Spinal cord (tissue), 9 donors: ENCODE measurements at regions not wholly inside any gene's neighbourhood (a gene's known extent, or its start where the extent isn't known, plus 50 kb on each side); places are given as distances from the start of the nearest gene placed in this dataset.

Experiments used
- DNase-seq, 6 donors: peaks; one replicate each; pipeline versions ENCODE4 v3.0.0 to v3.0.0-alpha.2; 2013 to 2015; ENCODE audit warnings: low spot score in 6 of 6, low read depth in 4 of 6
- H3K27ac ChIP-seq: one replicate; pipeline ENCODE4 v1.5.1; 2013; ENCODE audit warnings: low read depth, low read length, control low read depth
- H3K27me3 ChIP-seq: one replicate; pipeline ENCODE4 v1.6.1; 2013; ENCODE audit warnings: low read length; ENCODE audit not compliant: control insufficient read depth, insufficient read depth
- H3K36me3 ChIP-seq: one replicate; pipeline ENCODE4 v1.6.1; 2013; ENCODE audit warnings: low read length; ENCODE audit not compliant: control insufficient read depth, insufficient read depth
- H3K4me1 ChIP-seq: one replicate; pipeline ENCODE4 v1.6.1; 2013; ENCODE audit warnings: low read length; ENCODE audit not compliant: control insufficient read depth, insufficient read depth
- H3K4me3 ChIP-seq: one replicate; pipeline ENCODE4 v1.5.1; 2013; ENCODE audit warnings: low read depth, low read length, control low read depth
- H3K9me3 ChIP-seq: one replicate; pipeline ENCODE4 v1.6.1; 2013; ENCODE audit warnings: low read length; ENCODE audit not compliant: control insufficient read depth, insufficient read depth
- WGBS: methylation state at CpG from one replicate; pipeline ENCODE4 v1.1.5; 2013; ENCODE audit warnings: missing lambda C conversion rate; ENCODE audit not compliant: insufficient coverage; 5-methylcytosine and 5-hydroxymethylcytosine counted together
- donor health status: healthy.

GRCh38 chr11:95655536-95655935 lies 134.0 kb downstream of the FAM76B start:
- Histone ChIP-seq H3K27me3 (no peaks in the 10 kb centered on the region), H3K27ac (no peak overlapping the region), H3K9me3 (no peaks in the 10 kb centered on the region), H3K4me3 (no peak overlapping the region), H3K4me1 (no peaks in the 10 kb centered on the region), H3K36me3 (no peaks in the 10 kb centered on the region)
- no CpG with 5 or more reads among the region's 1 CpG for WGBS
- DNase-seq: peak in 3 of 6 donors; percentile 20 to 62 (median 39)

GRCh38 chr11:95653680-95654079 lies 135.9 kb downstream of the FAM76B start:
- Histone ChIP-seq H3K27me3 (no peaks in the 10 kb centered on the region), H3K27ac (no peak overlapping the region), H3K4me3 (no peak overlapping the region), H3K36me3 (no peaks in the 10 kb centered on the region), H3K4me1 (no peaks in the 10 kb centered on the region), H3K9me3 (no peaks in the 10 kb centered on the region)
- 83% methylated on average over 1 of the region's 1 CpG for WGBS
- no peak for DNase-seq

DNA sequence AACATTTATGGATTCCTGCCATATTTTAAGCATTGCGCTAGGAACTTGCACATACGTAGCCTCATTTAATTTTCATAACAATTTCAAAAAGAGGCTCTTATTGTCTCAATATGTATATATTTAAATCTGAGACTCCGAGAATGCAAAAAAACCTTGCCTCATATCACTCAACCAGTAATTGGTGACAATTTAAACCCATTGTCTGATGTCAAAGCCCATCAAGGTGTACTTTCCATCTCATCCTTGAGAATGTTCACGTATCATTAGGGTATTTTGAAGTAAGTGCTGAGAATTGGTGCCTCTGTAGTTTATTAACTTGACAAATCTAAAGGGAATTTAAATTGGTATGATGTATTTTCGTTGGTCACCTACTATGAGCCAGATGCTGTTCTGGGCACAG lies 136.5 kb downstream of the FAM76B start:
- H3K27me3 ChIP-seq: no peaks in the 10 kb centered on the region
- H3K4me1 ChIP-seq: no peaks in the 10 kb centered on the region
- no peak overlapping the region for H3K4me3 ChIP-seq
- H3K36me3 ChIP-seq: no peaks in the 10 kb centered on the region
- WGBS: no CpG with 5 or more reads among the region's 5 CpGs
- no peak overlapping the region for H3K27ac ChIP-seq
- no peaks in the 10 kb centered on the region for H3K9me3 ChIP-seq
- no peak for DNase-seq

GRCh38 chr11:95652002-95652472 lies 137.5 kb downstream of the FAM76B start:
- Histone ChIP-seq H3K4me1 (no peaks in the 10 kb centered on the region), H3K4me3 (no peak overlapping the region), H3K9me3 (no peaks in the 10 kb centered on the region), H3K27ac (no peak overlapping the region), H3K36me3 (no peaks in the 10 kb centered on the region), H3K27me3 (no peaks in the 10 kb centered on the region)
- DNase-seq: peak in 1 of 6 donors; percentile 43
- WGBS: 71% methylated on average over 1 of the region's 3 CpGs

DNA sequence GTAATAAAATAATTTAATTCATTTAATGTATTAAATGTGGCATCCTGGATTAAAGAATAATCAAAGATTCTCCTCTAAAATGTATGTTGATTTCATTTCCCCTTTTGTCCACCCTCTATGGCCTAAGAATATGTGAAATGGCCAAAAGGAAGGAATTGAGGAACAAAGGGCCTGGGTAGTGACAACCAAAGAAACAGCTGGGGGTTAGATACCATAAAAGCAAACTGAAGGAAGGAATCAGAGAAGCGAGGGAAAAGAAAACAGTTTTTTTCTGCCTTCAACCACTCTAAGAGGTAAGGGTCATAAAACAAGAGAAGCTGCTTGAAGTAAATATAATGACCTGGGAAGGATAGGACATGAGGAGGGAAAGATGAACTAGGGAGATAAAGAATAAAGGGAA lies 139.3 kb downstream of the FAM76B start:
- no peaks in the 10 kb centered on the region for H3K9me3 ChIP-seq
- H3K4me3 ChIP-seq: no peak overlapping the region
- no peaks in the 10 kb centered on the region for H3K4me1 ChIP-seq
- H3K27ac ChIP-seq: no peak overlapping the region
- no peak for DNase-seq
- H3K36me3 ChIP-seq: no peaks in the 10 kb centered on the region
- no peaks in the 10 kb centered on the region for H3K27me3 ChIP-seq
- no CpG with 5 or more reads among the region's 1 CpG for WGBS

DNA sequence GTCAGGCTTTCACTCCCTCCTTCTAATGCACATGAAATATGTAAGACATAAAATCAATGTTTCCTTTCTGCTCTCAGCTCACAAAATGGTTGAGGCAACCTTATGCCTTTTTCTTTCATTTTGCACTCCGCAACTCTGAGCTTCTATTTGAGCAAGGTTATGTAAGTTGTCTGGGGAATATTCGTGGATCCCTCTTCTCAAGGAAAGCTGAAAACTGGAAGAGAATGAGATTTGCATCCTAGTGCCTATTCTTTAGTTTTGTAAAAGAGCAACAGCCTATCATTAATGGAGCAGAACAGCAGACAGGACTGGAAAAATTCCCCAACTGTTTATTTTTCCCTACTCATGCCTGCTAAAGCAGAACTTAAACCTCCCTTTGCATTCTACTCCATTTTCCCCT lies 141.7 kb downstream of the FAM76B start:
- no peaks in the 10 kb centered on the region for H3K36me3 ChIP-seq
- no peaks in the 10 kb centered on the region for H3K9me3 ChIP-seq
- whole genome bisulfite sequencing: no CpG with 5 or more reads among the region's 2 CpGs
- H3K27ac ChIP-seq: no peak overlapping the region
- no peaks in the 10 kb centered on the region for H3K4me1 ChIP-seq
- DNase-seq: peak in 1 of 6 donors; percentile 28
- no peak overlapping the region for H3K4me3 ChIP-seq
- H3K27me3 ChIP-seq: no peaks in the 10 kb centered on the region

DNA sequence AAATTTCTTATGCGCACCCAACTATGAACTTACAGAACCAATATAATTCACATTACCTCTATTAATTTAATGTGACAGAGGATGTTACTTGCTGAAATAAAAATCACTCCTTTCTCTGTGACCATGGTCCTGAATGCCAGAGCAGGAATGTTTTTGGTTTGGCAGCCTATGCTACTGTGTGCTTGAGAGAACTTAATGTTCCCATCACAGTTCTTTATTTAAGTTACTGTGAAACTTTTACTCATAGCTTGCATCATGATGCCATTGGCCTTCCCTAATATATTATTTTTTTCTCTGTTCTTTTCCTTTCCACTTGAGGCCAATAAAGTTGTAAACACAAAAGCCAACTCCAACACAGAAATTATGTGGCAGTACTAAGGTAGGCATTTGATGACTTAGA lies 142.2 kb downstream of the FAM76B start:
- no peak overlapping the region for H3K4me3 ChIP-seq
- H3K36me3 ChIP-seq: no peaks in the 10 kb centered on the region
- no peaks in the 10 kb centered on the region for H3K27me3 ChIP-seq
- DNase-seq: no peak
- no CpG with 5 or more reads among the region's 1 CpG for WGBS
- no peak overlapping the region for H3K27ac ChIP-seq
- no peaks in the 10 kb centered on the region for H3K9me3 ChIP-seq
- no peaks in the 10 kb centered on the region for H3K4me1 ChIP-seq

DNA sequence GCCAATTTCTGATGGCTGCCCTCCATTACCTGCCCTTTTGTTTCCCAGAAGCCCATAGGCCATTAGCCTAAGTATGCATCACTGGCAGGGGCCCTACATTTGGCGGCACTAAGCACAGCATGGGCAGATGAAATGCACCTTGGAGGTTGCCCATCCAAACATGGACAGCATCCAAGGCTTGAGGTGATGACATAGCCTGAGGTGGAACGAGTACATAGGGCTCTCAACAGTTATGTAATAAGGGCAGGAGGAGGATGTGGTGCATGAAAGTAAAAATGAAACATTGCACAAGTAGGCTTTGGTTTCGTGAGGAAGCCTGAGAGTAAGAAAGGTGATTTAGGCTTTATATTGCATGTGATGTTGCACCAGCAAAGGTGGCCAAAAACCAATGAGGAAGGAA lies 148.1 kb downstream of the FAM76B start:
- 85% methylated on average over 3 of the region's 3 CpGs for WGBS
- no peaks in the 10 kb centered on the region for H3K9me3 ChIP-seq
- no peaks in the 10 kb centered on the region for H3K27me3 ChIP-seq
- peak in 1 of 6 donors; percentile 14 for DNase-seq
- no peak overlapping the region for H3K4me3 ChIP-seq
- no peak overlapping the region for H3K27ac ChIP-seq
- H3K36me3 ChIP-seq: no peaks in the 10 kb centered on the region
- no peaks in the 10 kb centered on the region for H3K4me1 ChIP-seq

DNA sequence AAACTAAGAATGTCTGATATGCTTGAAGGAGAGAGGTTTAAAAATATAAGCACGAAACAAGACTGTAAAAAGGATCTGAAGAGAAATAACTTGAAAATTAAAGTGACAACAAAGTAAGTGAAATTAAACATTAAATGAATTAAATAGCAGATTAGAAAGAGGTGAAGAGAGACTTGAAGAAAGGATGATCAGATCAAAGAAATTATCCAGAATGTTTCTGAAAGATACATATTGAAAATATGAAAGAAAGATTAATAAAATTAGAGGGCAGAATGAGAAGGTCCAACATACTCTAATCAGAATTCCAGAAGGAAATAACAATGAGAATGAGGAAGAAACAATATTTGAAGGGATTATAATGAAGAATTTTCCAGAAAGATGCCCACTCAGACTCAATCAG lies 151.1 kb downstream of the FAM76B start:
- H3K27me3 ChIP-seq: no peaks in the 10 kb centered on the region
- H3K27ac ChIP-seq: no peak overlapping the region
- H3K36me3 ChIP-seq: no peaks in the 10 kb centered on the region
- no peaks in the 10 kb centered on the region for H3K9me3 ChIP-seq
- no peaks in the 10 kb centered on the region for H3K4me1 ChIP-seq
- DNase-seq: no peak
- H3K4me3 ChIP-seq: no peak overlapping the region
- no CpG with 5 or more reads among the region's 1 CpG for WGBS

DNA sequence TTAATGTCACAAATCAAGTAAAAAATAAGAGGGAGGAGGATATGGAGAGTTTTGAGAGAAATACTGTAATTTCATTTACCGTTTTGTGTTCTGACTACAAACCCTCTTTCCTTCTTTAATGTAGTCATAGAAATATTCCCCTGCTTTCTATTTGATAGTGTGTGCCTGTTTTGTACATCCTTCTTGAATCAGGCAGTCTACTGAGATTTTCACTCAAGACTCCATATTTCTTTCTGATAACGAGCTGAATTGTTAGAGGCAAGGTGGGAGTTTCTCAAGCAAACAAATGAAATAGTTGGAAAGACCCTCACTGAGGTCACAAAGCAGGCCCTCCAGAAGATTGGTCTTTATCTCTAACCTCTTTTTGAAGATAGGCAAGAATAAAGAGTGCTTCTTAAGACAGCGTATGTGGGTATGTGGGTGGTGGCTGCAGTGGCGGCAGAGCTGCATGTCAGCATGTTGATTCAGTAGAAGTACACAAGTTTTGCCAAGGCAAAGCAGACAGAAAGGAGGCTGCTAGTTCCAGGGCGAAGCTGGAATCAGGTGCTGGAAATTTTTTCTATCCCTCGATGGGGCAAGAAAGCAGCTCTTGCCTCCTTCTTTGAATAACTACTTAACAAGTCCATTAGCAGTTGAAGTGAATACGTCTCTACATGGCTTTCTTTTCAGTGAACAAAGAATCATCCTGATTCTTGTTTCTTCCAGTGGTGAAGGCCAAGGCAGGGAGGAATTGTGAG lies 164.2 kb downstream of the FAM76B start:
- Histone ChIP-seq H3K36me3 (no peaks in the 10 kb centered on the region), H3K27ac (peak overlapping the region; percentile 10), H3K9me3 (peaks cover 4% of the 10 kb centered on the region), H3K4me1 (no peaks in the 10 kb centered on the region), H3K27me3 (no peaks in the 10 kb centered on the region), H3K4me3 (no peak overlapping the region)
- peak in 2 of 6 donors; percentile 16 to 24 for DNase-seq
- 29% methylated on average over 2 of the region's 7 CpGs for WGBS
